Spleen (tissue), 11 donors: ENCODE measurements at regions not wholly inside any gene's neighbourhood (a gene's known extent, or its start where the extent isn't known, plus 50 kb on each side); places are given as distances from the start of the nearest gene placed in this dataset.
A peak's percentile ranks its signal among the peaks of the same experiment; 100 is the strongest.

ENCODE experiments used
- DNase-seq: peaks from one replicate; pipeline ENCODE4 v3.0.0-alpha.2; 2020
- H3K27ac ChIP-seq, 8 donors: fragments of 200-600 bp; sonication (generic) in 7 of 8; 1 replicate in 4 of 8; 2 replicates in 4 of 8; pipeline versions ENCODE4 v1.5.0 to v1.8.0; 2016 to 2021; ENCODE audit warnings: inconsistent platforms in 4 of 8, mild to moderate bottlenecking in 4 of 8, moderate library complexity in 1 of 8
- H3K27me3 ChIP-seq, 7 donors: fragments of 200-600 bp; sonication (generic) in 6 of 7; replicated peaks in 1 of 7; 1 replicate in 4 of 7; 2 replicates in 3 of 7; pipeline versions ENCODE4 v1.5.0 to v1.8.0; 2016 to 2021; ENCODE audit warnings: inconsistent platforms in 3 of 7, mild to moderate bottlenecking in 1 of 7
- H3K36me3 ChIP-seq, 6 donors: fragments of 200-600 bp; sonication (generic) in 5 of 6; 1 replicate in 4 of 6; 2 replicates in 2 of 6; pipeline versions ENCODE4 v1.5.0 to v1.8.0; 2016 to 2021; ENCODE audit warnings: inconsistent platforms in 2 of 6
- H3K4me1 ChIP-seq, 6 donors: fragments of 200-600 bp; sonication (generic) in 5 of 6; 1 replicate in 3 of 6; 2 replicates in 3 of 6; pipeline versions ENCODE4 v1.5.0 to v1.8.0; 2016 to 2021; ENCODE audit warnings: inconsistent platforms in 3 of 6
- H3K4me3 ChIP-seq, 8 donors: fragments of 200-600 bp; sonication (generic) in 7 of 8; 1 replicate in 4 of 8; 2 replicates in 4 of 8; pipeline versions ENCODE4 v1.5.0 to v1.8.0; 2016 to 2021; ENCODE audit warnings: inconsistent platforms in 4 of 8, mild to moderate bottlenecking in 4 of 8, moderate library complexity in 2 of 8
- H3K9me3 ChIP-seq, 8 donors: fragments of 200-600 bp; sonication (generic) in 7 of 8; 1 replicate in 4 of 8; 2 replicates in 4 of 8; pipeline versions ENCODE4 v1.5.0 to v1.8.0; 2016 to 2021; ENCODE audit warnings: inconsistent platforms in 4 of 8
- POLR2A ChIP-seq, 3 donors: fragments of 450-650 bp; IDR thresholded peaks; one replicate each; pipeline ENCODE4 v1.5.1; 2017; ENCODE audit warnings: antibody characterized with exemption in 3 of 3, mild to moderate bottlenecking in 1 of 3
- POLR2AphosphoS5 ChIP-seq, 3 donors: sonication (generic); formaldehyde crosslinking; IDR thresholded peaks; one replicate each; pipeline ENCODE4 v1.5.1; 2017; ENCODE audit warnings: antibody characterized with exemption in 3 of 3
- WGBS, 5 donors: extraction: QIAGEN DNeasy Blood & Tissue Kit in 3 of 5; methylation state at CpG; one replicate each; pipeline versions ENCODE4 v1.1.5 to v1.1.7; 2013 to 2018; 5-methylcytosine and 5-hydroxymethylcytosine counted together
- intact Hi-C: fragments of 100-400 bp; cut with DNase I; formaldehyde crosslinking; loops from one replicate; pipeline ENCODE4 v1.15.0; 2023; ENCODE audit warnings: low total_unique reads
- TF ChIP-seq, protein P1 (sequence below), 11 experiments: fragments of 200-600 bp in 7 of 11; fragments of 450-650 bp in 4 of 11; sonication (generic) in 4 of 11; IDR thresholded peaks in 8 of 11; conservative IDR thresholded peaks in 3 of 11; 1 replicate in 7 of 11; 2 replicates in 4 of 11; pipeline versions ENCODE4 v1.4.0 to v1.8.0; 2016 to 2021; ENCODE audit warnings: antibody characterized with exemption in 11 of 11, inconsistent platforms in 4 of 11, mild to moderate bottlenecking in 1 of 11
- donor health status: healthy with polysubstance abuse.
- donor health status: DM: no; HTN: no; CAD: no; lungs with moderate emphysema.
- donor health status: DM: no; HTN: no; CAD: no.
- donor health status: Bipolar disorder and iron deficiency.
- donor health status: healthy.
- donor health status: DM: no; HTN: no; CAD: no.
- donor health status: DM: yes; HTN: yes; CAD: no.

DNA sequence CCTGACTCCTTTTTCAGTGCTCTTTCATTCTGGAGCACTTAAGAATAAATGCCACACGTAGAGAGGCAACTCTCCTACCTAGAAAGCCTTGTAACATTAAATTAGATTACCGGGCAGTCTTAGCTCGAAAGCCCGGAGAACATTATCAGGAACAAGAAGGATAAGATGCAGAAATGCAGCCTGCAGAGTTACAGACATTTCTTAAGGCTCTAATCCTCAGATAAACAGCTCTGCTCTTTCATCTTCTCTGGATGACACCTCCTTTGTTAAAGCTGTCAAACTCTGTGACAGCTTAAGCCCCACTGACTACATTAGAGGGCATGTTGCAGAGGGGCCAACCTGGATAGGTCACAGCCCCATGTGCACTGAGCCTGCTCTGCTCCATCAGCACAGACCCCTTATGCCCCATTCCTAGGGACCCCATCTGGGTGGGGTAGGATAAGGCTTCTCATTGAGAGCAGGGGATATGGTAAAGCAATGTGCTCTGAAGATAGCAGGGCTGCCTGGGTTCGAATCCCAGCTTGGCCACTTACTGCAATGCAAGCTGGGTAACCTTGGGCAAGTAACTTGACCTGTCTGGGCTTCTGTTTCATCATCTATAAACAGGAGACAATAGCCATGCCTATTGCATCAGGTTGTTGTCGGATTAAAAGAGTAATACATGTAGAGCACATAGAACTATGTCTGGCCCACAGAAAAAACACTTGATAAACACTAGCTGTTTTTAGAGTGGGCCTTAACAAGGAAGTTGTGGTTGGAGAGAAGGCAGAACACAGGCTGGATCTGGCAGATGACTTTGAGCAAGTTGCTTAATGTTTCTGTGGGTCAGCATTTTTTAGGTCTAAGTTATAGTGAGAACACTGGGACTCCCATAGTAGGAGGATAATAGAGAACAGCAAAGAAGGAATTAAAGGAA is 111.4 kb downstream of the THNSL2 start:
- DNase-seq, result no peak
- Histone ChIP-seq H3K4me3 (no peak overlapping the region), H3K27me3 (peaks cover 0 to 27% (median 8%) of the 10 kb centered on the region in 7 donors), H3K36me3 (no peaks in the 10 kb centered on the region), H3K27ac (peak overlapping the region in 1 of 8 donors; percentile 5), H3K9me3 (peaks cover 0 to 13% (median 2%) of the 10 kb centered on the region in 8 donors), H3K4me1 (no peaks in the 10 kb centered on the region)
- intact Hi-C loops, result no loop called here
- 53 to 79% (median 70%) methylated on average over 6 of the region's 6 CpGs for WGBS, 5 donors
- TF ChIP-seq, protein P1, sequence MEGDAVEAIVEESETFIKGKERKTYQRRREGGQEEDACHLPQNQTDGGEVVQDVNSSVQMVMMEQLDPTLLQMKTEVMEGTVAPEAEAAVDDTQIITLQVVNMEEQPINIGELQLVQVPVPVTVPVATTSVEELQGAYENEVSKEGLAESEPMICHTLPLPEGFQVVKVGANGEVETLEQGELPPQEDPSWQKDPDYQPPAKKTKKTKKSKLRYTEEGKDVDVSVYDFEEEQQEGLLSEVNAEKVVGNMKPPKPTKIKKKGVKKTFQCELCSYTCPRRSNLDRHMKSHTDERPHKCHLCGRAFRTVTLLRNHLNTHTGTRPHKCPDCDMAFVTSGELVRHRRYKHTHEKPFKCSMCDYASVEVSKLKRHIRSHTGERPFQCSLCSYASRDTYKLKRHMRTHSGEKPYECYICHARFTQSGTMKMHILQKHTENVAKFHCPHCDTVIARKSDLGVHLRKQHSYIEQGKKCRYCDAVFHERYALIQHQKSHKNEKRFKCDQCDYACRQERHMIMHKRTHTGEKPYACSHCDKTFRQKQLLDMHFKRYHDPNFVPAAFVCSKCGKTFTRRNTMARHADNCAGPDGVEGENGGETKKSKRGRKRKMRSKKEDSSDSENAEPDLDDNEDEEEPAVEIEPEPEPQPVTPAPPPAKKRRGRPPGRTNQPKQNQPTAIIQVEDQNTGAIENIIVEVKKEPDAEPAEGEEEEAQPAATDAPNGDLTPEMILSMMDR (IDR thresholded peaks at IDR 0.05 in 8 of 11, conservative IDR thresholded peaks at IDR 0.05 in 3 of 11), result no peak
- TF ChIP-seq POLR2A (IDR thresholded peaks at IDR 0.05), result no peak
- no peak for TF ChIP-seq POLR2AphosphoS5 (IDR thresholded peaks at IDR 0.05)

GRCh38 chr2:88269836-88270235 is 99.7 kb downstream of the THNSL2 start:
- 71 to 88% (median 77%) methylated on average over 5 of the region's 5 CpGs for WGBS, 5 donors
- DNase-seq, result no peak
- no peak for TF ChIP-seq POLR2AphosphoS5 (IDR thresholded peaks at IDR 0.05)
- TF ChIP-seq POLR2A (IDR thresholded peaks at IDR 0.05), result no peak
- TF ChIP-seq, protein P1 (IDR thresholded peaks at IDR 0.05 in 8 of 11, conservative IDR thresholded peaks at IDR 0.05 in 3 of 11), result no peak

DNA sequence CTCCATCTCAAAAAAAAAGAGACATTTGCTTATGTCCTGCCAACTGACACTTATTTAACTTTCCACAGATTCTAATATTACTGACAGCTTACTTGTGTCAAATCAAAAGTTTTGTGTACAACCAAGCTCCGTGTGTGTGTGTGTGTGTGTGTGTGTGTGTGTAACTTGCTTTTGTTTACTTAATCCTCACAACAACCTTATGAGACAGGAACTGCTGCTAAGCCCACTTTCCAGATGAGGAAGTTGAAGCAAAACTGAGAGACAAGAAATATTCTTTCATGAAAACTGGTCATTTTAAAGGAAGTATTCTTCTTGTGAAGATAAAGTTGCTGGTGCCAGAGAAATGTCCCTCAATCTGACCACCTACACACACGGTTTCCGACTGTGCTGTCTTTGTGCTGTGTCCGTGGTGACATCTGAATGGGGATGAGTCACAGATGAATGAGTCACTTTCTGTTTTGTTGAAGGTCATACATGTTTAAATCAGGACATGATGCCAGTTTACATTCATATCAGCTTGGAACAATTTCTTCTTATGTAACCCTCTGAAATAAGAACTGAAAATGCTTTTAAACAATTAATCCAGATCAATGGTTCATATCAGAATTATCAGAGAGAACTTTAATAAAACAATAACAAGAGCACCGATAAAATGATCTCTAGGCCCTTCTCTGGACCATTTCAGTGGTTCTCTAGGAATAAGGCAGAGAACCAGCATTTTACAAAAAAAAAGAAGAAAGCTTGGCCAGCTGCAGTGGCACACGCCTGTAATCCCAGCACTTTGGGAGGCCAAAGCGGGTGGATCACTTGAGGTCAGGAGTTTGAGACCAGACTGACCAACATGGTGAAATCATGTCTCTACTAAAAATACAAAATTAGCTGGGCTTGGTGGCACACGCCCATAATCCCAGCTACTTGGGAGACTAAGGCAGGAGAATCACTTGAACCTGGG is 95.5 kb downstream of the THNSL2 start:
- intact Hi-C loops, result no loop called here
- Histone ChIP-seq H3K9me3 (peaks cover 0 to 13% (median 0%) of the 10 kb centered on the region in 8 donors), H3K27me3 (no peaks in the 10 kb centered on the region), H3K36me3 (no peaks in the 10 kb centered on the region), H3K4me1 (peaks cover 0 to 11% (median 2%) of the 10 kb centered on the region in 6 donors), H3K27ac (peak overlapping the region in 4 of 8 donors; percentile 15 to 68 (median 35)), H3K4me3 (no peak overlapping the region)
- WGBS, 5 donors, result 47 to 55% (median 53%) methylated on average over 8 of the region's 8 CpGs
- no peak for DNase-seq
- TF ChIP-seq, protein P1 (IDR thresholded peaks at IDR 0.05 in 8 of 11, conservative IDR thresholded peaks at IDR 0.05 in 3 of 11), result no peak
- TF ChIP-seq POLR2AphosphoS5 (IDR thresholded peaks at IDR 0.05), result peak in 1 of 3 donors; percentile 49
- TF ChIP-seq POLR2A (IDR thresholded peaks at IDR 0.05), result no peak

More at GRCh38 chr2:88269836-88270235, 99.7 kb downstream of the THNSL2 start:
- H3K4me3 ChIP-seq, result no peak overlapping the region
- no peaks in the 10 kb centered on the region for H3K27me3 ChIP-seq
- peaks cover 0 to 11% (median 2%) of the 10 kb centered on the region in 6 donors for H3K4me1 ChIP-seq
- H3K9me3 ChIP-seq, result peaks cover 0 to 13% (median 0%) of the 10 kb centered on the region in 8 donors
- H3K36me3 ChIP-seq, result no peaks in the 10 kb centered on the region
- H3K27ac ChIP-seq, result peak overlapping the region in 4 of 8 donors; percentile 17 to 75 (median 32)
- intact Hi-C loops, result no loop called here
